ENCODE measurements at regions not wholly inside any gene's neighbourhood (a gene's known extent, or its start where the extent isn't known, plus 50 kb on each side); places are given as distances from the start of the nearest gene placed in this dataset.

GRCh38 chr13:82993417-82993816 lies 888.9 kb downstream of the SLITRK1 start:
- no peaks in the 10 kb centered on the region for H3K9me3 ChIP-seq (ENCODE audit: control insufficient read depth, low read length)
- no peak for TF ChIP-seq CTCF (IDR thresholded peaks at IDR 0.05)
- H3K79me2 ChIP-seq, result no peaks in the 10 kb centered on the region
- H3K27ac ChIP-seq, result no peak overlapping the region
- H3K27me3 ChIP-seq (ENCODE audit: control insufficient read depth, insufficient read depth, low read length), result no peaks in the 10 kb centered on the region
- no peak overlapping the region for H3K4me3 ChIP-seq (ENCODE audit: low read depth, low read length)
- H3K9ac ChIP-seq, result no peak overlapping the region
- H2AFZ ChIP-seq, result no peak overlapping the region
- H3K4me2 ChIP-seq (ENCODE audit: low read length), result no peak overlapping the region
- H3K4me1 ChIP-seq, result no peaks in the 10 kb centered on the region
- no peaks in the 10 kb centered on the region for H3K36me3 ChIP-seq (ENCODE audit: control insufficient read depth, insufficient read depth, low read length)

- Histone ChIP-seq H3K27me3 (ENCODE audit: control insufficient read depth, insufficient read depth, low read length) (no peaks in the 10 kb centered on the region), H2AFZ (no peak overlapping the region), H3K9me3 (ENCODE audit: control insufficient read depth, low read length) (no peaks in the 10 kb centered on the region), H3K79me2 (no peaks in the 10 kb centered on the region), H3K4me2 (ENCODE audit: low read length) (no peak overlapping the region), H3K27ac (no peak overlapping the region), H3K36me3 (ENCODE audit: control insufficient read depth, insufficient read depth, low read length) (no peaks in the 10 kb centered on the region), H3K4me1 (no peaks in the 10 kb centered on the region), H3K9ac (no peak overlapping the region), H3K4me3 (ENCODE audit: low read depth, low read length) (no peak overlapping the region)
- TF ChIP-seq CTCF (IDR thresholded peaks at IDR 0.05), result no peak
These were observed 905.8 kb downstream of the SLITRK1 start for GRCh38 chr13:82976499-82976898.

GRCh38 chr13:82963226-82964099 lies 918.8 kb downstream of the SLITRK1 start:
- Histone ChIP-seq H3K27me3 (ENCODE audit: control insufficient read depth, insufficient read depth, low read length) (no peaks in the 10 kb centered on the region), H3K36me3 (ENCODE audit: control insufficient read depth, insufficient read depth, low read length) (no peaks in the 10 kb centered on the region), H3K4me2 (ENCODE audit: low read length) (no peak overlapping the region), H3K9ac (no peak overlapping the region), H3K27ac (no peak overlapping the region), H2AFZ (no peak overlapping the region), H3K79me2 (no peaks in the 10 kb centered on the region), H3K4me3 (ENCODE audit: low read depth, low read length) (no peak overlapping the region), H3K4me1 (no peaks in the 10 kb centered on the region), H3K9me3 (ENCODE audit: control insufficient read depth, low read length) (no peaks in the 10 kb centered on the region)
- no peak for TF ChIP-seq CTCF (IDR thresholded peaks at IDR 0.05)

- Histone ChIP-seq H3K4me2 (ENCODE audit: low read length) (no peak overlapping the region), H3K36me3 (ENCODE audit: control insufficient read depth, insufficient read depth, low read length) (no peaks in the 10 kb centered on the region), H3K27ac (no peak overlapping the region)
These were observed 919.9 kb downstream of the SLITRK1 start for GRCh38 chr13:82962397-82962796.

More at GRCh38 chr13:82962397-82962796, 919.9 kb downstream of the SLITRK1 start:
- Histone ChIP-seq H3K4me3 (ENCODE audit: low read depth, low read length) (no peak overlapping the region), H3K27me3 (ENCODE audit: control insufficient read depth, insufficient read depth, low read length) (no peaks in the 10 kb centered on the region), H3K79me2 (no peaks in the 10 kb centered on the region), H3K9ac (no peak overlapping the region), H2AFZ (no peak overlapping the region), H3K4me1 (no peaks in the 10 kb centered on the region), H3K9me3 (ENCODE audit: control insufficient read depth, low read length) (no peaks in the 10 kb centered on the region)
- TF ChIP-seq CTCF (IDR thresholded peaks at IDR 0.05), result no peak
